Fibroblast of skin of left biceps (primary cell): ENCODE measurements at regions not wholly inside any gene's neighbourhood (a gene's known extent, or its start where the extent isn't known, plus 50 kb on each side); places are given as distances from the start of the nearest gene placed in this dataset.

Experiments used
- DNase-seq, 2 experiments: peaks; one replicate each; pipeline ENCODE4 v3.0.0-alpha.2; 2013; ENCODE audit warnings: low read depth in 2 of 2

DNA sequence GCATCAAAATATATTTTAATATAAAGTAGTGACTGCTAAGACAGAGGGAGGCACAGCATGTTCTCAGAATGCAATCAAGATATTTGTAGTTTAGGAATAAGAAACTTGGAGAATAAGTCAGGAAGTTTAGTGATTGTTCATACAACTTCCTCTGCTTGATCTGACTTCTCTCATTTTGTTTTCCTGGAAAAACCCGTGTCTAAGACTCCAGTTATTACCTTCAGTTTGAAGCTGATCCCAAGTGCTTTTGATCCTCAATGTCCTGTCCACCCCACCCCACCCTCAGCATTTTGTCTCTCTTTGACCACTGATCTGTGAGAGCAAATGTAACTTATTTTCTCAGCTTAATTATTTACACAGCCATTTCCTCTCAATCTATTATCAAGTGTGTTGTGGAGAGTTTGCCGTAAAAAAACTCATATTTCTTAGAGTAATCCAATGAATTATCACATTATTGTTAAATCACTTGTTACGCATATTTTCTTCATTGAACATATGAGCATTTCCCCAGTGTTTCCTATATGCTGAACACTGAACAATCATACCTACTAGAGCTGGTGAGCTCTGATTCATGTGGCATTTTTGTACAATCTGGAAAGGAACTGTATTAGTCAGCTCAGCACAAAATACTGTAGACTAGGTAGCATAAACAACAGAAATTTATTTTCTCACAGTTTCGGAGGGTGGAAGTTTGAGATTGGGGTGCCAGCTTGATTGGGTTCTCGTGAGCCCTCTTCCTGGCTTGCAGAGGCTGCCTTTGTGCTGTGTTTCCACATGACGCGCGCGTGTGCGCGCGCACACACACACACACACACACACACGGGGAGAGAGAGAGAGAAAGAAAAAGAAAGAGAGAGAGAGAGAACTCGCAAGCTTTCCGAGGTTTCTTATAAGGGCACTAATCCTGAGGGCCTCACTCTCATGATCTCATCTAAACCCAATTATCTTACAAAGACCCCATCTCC is 65.5 kb upstream of the DPYD start:
- no peak for DNase-seq

GRCh38 chr1:97983126-97983525 is 62.3 kb upstream of the DPYD start:
- DNase-seq: no peak

GRCh38 chr1:97980530-97980929 is 59.7 kb upstream of the DPYD start:
- no peak for DNase-seq

DNA sequence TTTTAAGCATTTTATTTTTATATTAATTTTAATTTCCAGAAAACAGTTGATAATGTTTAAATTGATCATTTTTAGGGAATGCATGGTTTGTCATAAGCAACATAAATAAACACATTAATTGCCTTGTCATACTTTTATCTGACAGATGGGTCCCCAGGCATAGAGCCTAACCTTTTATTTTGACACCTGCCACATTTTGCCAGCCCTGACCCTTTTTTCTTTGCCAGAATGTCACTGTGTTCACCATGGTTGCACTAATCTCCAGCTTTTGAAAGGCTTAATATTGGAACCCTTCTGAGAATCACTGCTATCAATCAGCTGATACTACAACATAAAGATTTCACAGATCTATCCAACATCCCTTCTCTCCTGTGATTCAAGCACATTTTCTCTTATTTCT is 56.0 kb upstream of the DPYD start:
- DNase-seq: no peak
